GM12878 (cell line): ENCODE measurements at regions not wholly inside any gene's neighbourhood (a gene's known extent, or its start where the extent isn't known, plus 50 kb on each side); places are given as distances from the start of the nearest gene placed in this dataset.

Experiments
- ATAC-seq: fragments of 200-7000 bp; cut with Tn5 transposase; 3 replicates; pipeline ENCODE4 v1.9.1; 2020; ENCODE audit warnings: mild to moderate bottlenecking, moderate library complexity
- BruUV-seq: library from RNA; stranded (reverse); fragments of 400-500 nt; replicated peaks from 2 replicates; lab custom pipeline; 2021; lab: Mats Ljungman, UMichigan
- CTCF ChIA-PET: fragments of 300-600 bp; sonication (Branson Sonifier 250); formaldehyde crosslinking; extraction: SDS; loops from one replicate; lab custom pipeline; 2021; ENCODE audit warnings: inconsistent platforms; lab: Yijun Ruan, JAX
- POLR2A ChIA-PET: fragments of 350-600 bp; formaldehyde crosslinking; extraction: SDS; loops from one replicate; lab custom pipeline; 2021; ENCODE audit warnings: inconsistent platforms; lab: Charles Lee
- RAD21 ChIA-PET: fragments of 300-600 bp; sonication (Branson Sonifier 250); formaldehyde crosslinking; loops from one replicate; lab custom pipeline; 2023; ENCODE audit warnings: antibody characterized with exemption; ENCODE audit not compliant: unreplicated experiment; lab: Charles Lee
- SMC1A ChIA-PET: fragments of 300-600 bp; sonication (Branson Sonifier 250); formaldehyde crosslinking; loops from one replicate; lab custom pipeline; 2023; ENCODE audit not compliant: unreplicated experiment, uncharacterized antibody; lab: Charles Lee
- DNase-seq: peaks from one replicate; pipeline ENCODE4 v3.0.0-alpha.2; 2011; ENCODE audit warnings: low read depth, low spot score
- FAIRE-seq: peaks from 3 replicates; lab custom pipeline; 2011; peaks lifted over from hg19 to GRCh38; lab: Jason Lieb, UNC
- H2AFZ ChIP-seq: 2 replicates; pipeline ENCODE4 v1.6.0; 2011; ENCODE audit warnings: low read depth, low read length, control low read depth; ENCODE audit not compliant: control insufficient read depth
- H3K27ac ChIP-seq: 2 replicates; pipeline ENCODE4 v1.5.1; 2011; ENCODE audit warnings: control low read depth; ENCODE audit not compliant: control insufficient read depth, insufficient read depth
- H3K27me3 ChIP-seq, 2 experiments: replicated peaks in 1 of 2; 2 replicates each; pipeline versions ENCODE4 v1.6.0 to v1.6.1; 2011; ENCODE audit warnings: low read length in 1 of 2; ENCODE audit not compliant: control insufficient read depth in 2 of 2, insufficient read depth in 2 of 2
- H3K36me3 ChIP-seq, 2 experiments: 2 replicates each; pipeline ENCODE4 v1.5.1; 2011; ENCODE audit warnings: low read length in 1 of 2; ENCODE audit not compliant: control insufficient read depth in 2 of 2, insufficient read depth in 2 of 2
- H3K4me1 ChIP-seq: 2 replicates; pipeline ENCODE4 v1.6.1; 2011; ENCODE audit warnings: mild to moderate bottlenecking, low read length, moderate library complexity, mixed read lengths; ENCODE audit not compliant: control insufficient read depth, insufficient read depth
- H3K4me2 ChIP-seq: 2 replicates; pipeline ENCODE4 v1.6.0; 2011; ENCODE audit warnings: control low read depth; ENCODE audit not compliant: control insufficient read depth, insufficient read depth
- H3K4me3 ChIP-seq: fragments of 200-600 bp; sonication (generic); 2 replicates; pipeline ENCODE4 v1.5.1; 2016
- H3K79me2 ChIP-seq: 2 replicates; pipeline ENCODE4 v1.6.0; 2011; ENCODE audit warnings: low read length; ENCODE audit not compliant: control insufficient read depth, insufficient read depth
- H3K9ac ChIP-seq: 2 replicates; pipeline ENCODE4 v1.8.0; 2011; ENCODE audit warnings: low read length, control low read depth, mixed read lengths; ENCODE audit not compliant: control insufficient read depth, insufficient read depth
- H3K9me3 ChIP-seq: replicated peaks from 3 replicates; pipeline ENCODE4 v1.5.1; 2011; ENCODE audit warnings: mild to moderate bottlenecking, low read length; ENCODE audit not compliant: control insufficient read depth, insufficient read depth
- H4K20me1 ChIP-seq: 2 replicates; pipeline ENCODE4 v1.6.0; 2011; ENCODE audit not compliant: control insufficient read depth, insufficient read depth
- BACH1 ChIP-seq: fragments of 450-650 bp; IDR thresholded peaks from 2 replicates; pipeline ENCODE4 v1.6.1; 2017; ENCODE audit warnings: mild to moderate bottlenecking, borderline replicate concordance
- EGR1 ChIP-seq, 2 experiments: IDR thresholded peaks; 1 replicate in 1 of 2; 2 replicates in 1 of 2; pipeline ENCODE4 v1.6.1; 2011 to 2012; ENCODE audit warnings: low read depth in 2 of 2, low read length in 2 of 2, borderline replicate concordance in 1 of 2, mild to moderate bottlenecking in 1 of 2, moderate library complexity in 1 of 2
- FOXM1 ChIP-seq: IDR thresholded peaks from 2 replicates; pipeline ENCODE4 v1.6.1; 2012; ENCODE audit warnings: low read depth, mild to moderate bottlenecking, inconsistent platforms, low read length, moderate library complexity
- HCFC1 ChIP-seq: fragments of 150-350 bp; IDR thresholded peaks from 2 replicates; pipeline ENCODE4 v1.6.1; 2014; ENCODE audit warnings: low read length
- MEF2B ChIP-seq: fragments of 450-650 bp; IDR thresholded peaks from 2 replicates; pipeline ENCODE4 v1.6.1; 2018; ENCODE audit warnings: mild to moderate bottlenecking, moderate library complexity; ENCODE audit not compliant: partially characterized antibody, poor library complexity, severe bottlenecking
- MTA2 ChIP-seq: fragments of 450-650 bp; IDR thresholded peaks from 2 replicates; pipeline ENCODE4 v1.6.1; 2016; ENCODE audit warnings: low read depth, mild to moderate bottlenecking, moderate library complexity
- PML ChIP-seq: IDR thresholded peaks from 2 replicates; pipeline ENCODE4 v1.6.1; 2012; ENCODE audit warnings: low read length, inconsistent platforms
- POU2F2 ChIP-seq: IDR thresholded peaks from 3 replicates; pipeline ENCODE4 v1.6.1; 2011; ENCODE audit warnings: low read depth, mild to moderate bottlenecking, low read length, borderline replicate concordance
- RCOR1 ChIP-seq: conservative IDR thresholded peaks from 2 replicates; pipeline ENCODE4 v1.6.1; 2012; ENCODE audit warnings: low read depth, low read length, improper control_type of control experiment
- RUNX3 ChIP-seq: IDR thresholded peaks from 2 replicates; pipeline ENCODE4 v1.6.1; 2012; ENCODE audit warnings: low read length, inconsistent platforms
- SMARCA5 ChIP-seq: fragments of 450-650 bp; IDR thresholded peaks from 2 replicates; pipeline ENCODE4 v1.6.1; 2017; ENCODE audit warnings: mild to moderate bottlenecking
- SREBF2 ChIP-seq: IDR thresholded peaks from 2 replicates; pipeline ENCODE4 v1.6.1; 2012; ENCODE audit warnings: mild to moderate bottlenecking, low read length
- TCF3 ChIP-seq: IDR thresholded peaks from 2 replicates; pipeline ENCODE4 v1.6.1; 2012; ENCODE audit warnings: low read depth, mild to moderate bottlenecking, low read length, borderline replicate concordance; ENCODE audit not compliant: insufficient read depth
- ZBED1 ChIP-seq: IDR thresholded peaks from 2 replicates; pipeline ENCODE4 v1.6.1; 2016; ENCODE audit warnings: borderline replicate concordance
- ZNF622 ChIP-seq: fragments of 450-650 bp; IDR thresholded peaks from 2 replicates; pipeline ENCODE4 v1.6.1; 2017; ENCODE audit warnings: mild to moderate bottlenecking, inconsistent platforms
- WGBS: methylation state at CpG from one replicate; pipeline ENCODE4 v1.1.6; 2016; ENCODE audit warnings: low lambda C conversion rate; ENCODE audit not compliant: insufficient replicate concordance, insufficient coverage; ENCODE audit errors: missing lambda C conversion rate; 5-methylcytosine and 5-hydroxymethylcytosine counted together
- in situ Hi-C: fragments of 300-500 bp; cut with MboI; formaldehyde crosslinking; loops from 9 replicates; pipeline ENCODE4 v1.14.3; 2018; ENCODE audit warnings: mixed read lengths
- intact Hi-C: fragments of 100-400 bp; cut with micrococcal nuclease; formaldehyde crosslinking; loops from one replicate; pipeline ENCODE4 v1.14.2; 2022; ENCODE audit not compliant: unreplicated experiment
- TF ChIP-seq, protein P1 (sequence below): fragments of 450-650 bp; IDR thresholded peaks from 2 replicates; pipeline ENCODE4 v1.6.1; 2016; ENCODE audit warnings: mild to moderate bottlenecking
- TF ChIP-seq, protein P2 (sequence below): IDR thresholded peaks from 2 replicates; pipeline ENCODE4 v1.6.1; 2012; ENCODE audit warnings: low read depth, low read length, improper control_type of control experiment
- TF ChIP-seq, protein P3 (sequence below): IDR thresholded peaks from 2 replicates; pipeline ENCODE4 v1.6.1; 2011; ENCODE audit warnings: mild to moderate bottlenecking, low read depth, low read length, moderate library complexity; ENCODE audit not compliant: insufficient replicate concordance

DNA sequence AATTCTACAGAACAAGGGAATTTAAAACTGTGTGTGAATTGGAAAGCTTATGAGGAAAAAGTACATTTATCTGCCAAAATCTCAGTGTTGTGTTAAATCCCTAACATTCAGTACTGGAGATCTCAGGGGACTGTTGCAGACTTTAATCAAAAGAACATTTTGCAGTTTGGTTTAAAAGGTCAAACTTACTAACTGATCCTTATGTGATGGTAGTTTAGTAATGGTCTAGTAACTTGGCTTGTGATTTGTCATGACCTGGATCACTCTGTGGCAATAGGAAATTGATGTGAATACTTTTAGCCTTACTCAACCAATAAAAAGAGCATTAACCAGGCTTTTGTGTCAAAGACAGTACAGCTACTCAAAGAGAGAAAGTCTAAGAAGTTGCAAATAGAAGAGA, 862.1 kb upstream of the MIR17HG start:
- no peak overlapping the region for H2AFZ ChIP-seq
- in situ Hi-C loops, result no loop called here
- ChIA-PET POLR2A (no interaction called here), SMC1A (no interaction called here), RAD21 (no interaction called here), CTCF (interaction anchor here (1.6 kb wide), 1 partner anchor 127 kb away, joined by 3 read pairs; no protein-coding TSS in a partner anchor)
- ATAC-seq, result no peak
- no peaks in the 10 kb centered on the region for H3K27me3 ChIP-seq
- H3K4me2 ChIP-seq, result no peak overlapping the region
- H3K36me3 ChIP-seq, result no peaks in the 10 kb centered on the region
- no peak for DNase-seq
- no peaks in the 10 kb centered on the region for H4K20me1 ChIP-seq
- TF ChIP-seq TCF3 (no peak), POU2F2 (no peak), BACH1 (no peak), RUNX3 (no peak), SREBF2 (no peak)
- TF ChIP-seq, protein P1, sequence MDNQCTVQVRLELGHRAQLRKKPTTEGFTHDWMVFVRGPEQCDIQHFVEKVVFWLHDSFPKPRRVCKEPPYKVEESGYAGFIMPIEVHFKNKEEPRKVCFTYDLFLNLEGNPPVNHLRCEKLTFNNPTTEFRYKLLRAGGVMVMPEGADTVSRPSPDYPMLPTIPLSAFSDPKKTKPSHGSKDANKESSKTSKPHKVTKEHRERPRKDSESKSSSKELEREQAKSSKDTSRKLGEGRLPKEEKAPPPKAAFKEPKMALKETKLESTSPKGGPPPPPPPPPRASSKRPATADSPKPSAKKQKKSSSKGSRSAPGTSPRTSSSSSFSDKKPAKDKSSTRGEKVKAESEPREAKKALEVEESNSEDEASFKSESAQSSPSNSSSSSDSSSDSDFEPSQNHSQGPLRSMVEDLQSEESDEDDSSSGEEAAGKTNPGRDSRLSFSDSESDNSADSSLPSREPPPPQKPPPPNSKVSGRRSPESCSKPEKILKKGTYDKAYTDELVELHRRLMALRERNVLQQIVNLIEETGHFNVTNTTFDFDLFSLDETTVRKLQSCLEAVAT, result no peak
- H3K79me2 ChIP-seq, result no peaks in the 10 kb centered on the region
- no peaks in the 10 kb centered on the region for H3K4me1 ChIP-seq
- no peak overlapping the region for H3K4me3 ChIP-seq
- intact Hi-C loops, result no loop called here
- H3K9me3 ChIP-seq, result no peaks in the 10 kb centered on the region
- H3K27ac ChIP-seq, result no peak overlapping the region
- no peak overlapping the region for H3K9ac ChIP-seq
- no TSS peak for BruUV-seq
- FAIRE-seq, result no peak

DNA sequence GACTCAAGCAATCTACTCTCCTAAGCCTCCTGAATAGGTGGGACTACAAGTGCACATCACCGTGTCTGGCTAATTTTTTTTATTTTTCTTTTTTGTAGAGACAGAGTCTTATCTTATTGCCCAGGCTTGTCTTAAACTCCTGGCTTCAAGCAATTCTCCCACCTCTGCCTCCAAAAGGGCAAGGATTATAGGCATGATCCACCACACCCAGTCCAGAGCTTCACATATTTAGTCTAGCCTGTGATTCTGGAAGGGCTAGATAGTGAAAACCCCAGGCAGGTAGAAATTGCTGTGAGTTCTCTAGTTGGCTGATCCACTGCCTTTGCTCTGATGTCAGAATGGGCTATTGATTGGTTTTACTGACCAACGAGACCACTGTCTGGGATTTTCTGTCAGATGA, 854.6 kb upstream of the MIR17HG start:
- no peak overlapping the region for H2AFZ ChIP-seq
- ATAC-seq, result no peak
- SMC1A ChIA-PET, result no interaction called here
- H3K4me2 ChIP-seq, result no peak overlapping the region
- no peaks in the 10 kb centered on the region for H3K27me3 ChIP-seq
- CTCF ChIA-PET, result no interaction called here
- no peaks in the 10 kb centered on the region for H3K4me1 ChIP-seq
- H3K4me3 ChIP-seq, result no peak overlapping the region
- RAD21 ChIA-PET, result no interaction called here
- no peaks in the 10 kb centered on the region for H4K20me1 ChIP-seq
- POLR2A ChIA-PET, result no interaction called here
- intact Hi-C loops, result no loop called here
- no TSS peak for BruUV-seq
- no peak overlapping the region for H3K9ac ChIP-seq
- in situ Hi-C loops, result no loop called here
- no peaks in the 10 kb centered on the region for H3K9me3 ChIP-seq
- no peaks in the 10 kb centered on the region for H3K36me3 ChIP-seq
- no peak for FAIRE-seq
- H3K27ac ChIP-seq, result no peak overlapping the region
- H3K79me2 ChIP-seq, result no peaks in the 10 kb centered on the region
- DNase-seq, result no peak
- 10% methylated on average over 2 of the region's 2 CpGs for WGBS
- TF ChIP-seq, protein P2, sequence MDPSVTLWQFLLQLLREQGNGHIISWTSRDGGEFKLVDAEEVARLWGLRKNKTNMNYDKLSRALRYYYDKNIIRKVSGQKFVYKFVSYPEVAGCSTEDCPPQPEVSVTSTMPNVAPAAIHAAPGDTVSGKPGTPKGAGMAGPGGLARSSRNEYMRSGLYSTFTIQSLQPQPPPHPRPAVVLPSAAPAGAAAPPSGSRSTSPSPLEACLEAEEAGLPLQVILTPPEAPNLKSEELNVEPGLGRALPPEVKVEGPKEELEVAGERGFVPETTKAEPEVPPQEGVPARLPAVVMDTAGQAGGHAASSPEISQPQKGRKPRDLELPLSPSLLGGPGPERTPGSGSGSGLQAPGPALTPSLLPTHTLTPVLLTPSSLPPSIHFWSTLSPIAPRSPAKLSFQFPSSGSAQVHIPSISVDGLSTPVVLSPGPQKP, result no peak
- TF ChIP-seq RCOR1, result no peak
- TF ChIP-seq ZNF622, result no peak
- no peak for TF ChIP-seq HCFC1
- no peak for TF ChIP-seq MEF2B
- no peak for TF ChIP-seq BACH1
- no peak for TF ChIP-seq PML
- TF ChIP-seq, protein P3, sequence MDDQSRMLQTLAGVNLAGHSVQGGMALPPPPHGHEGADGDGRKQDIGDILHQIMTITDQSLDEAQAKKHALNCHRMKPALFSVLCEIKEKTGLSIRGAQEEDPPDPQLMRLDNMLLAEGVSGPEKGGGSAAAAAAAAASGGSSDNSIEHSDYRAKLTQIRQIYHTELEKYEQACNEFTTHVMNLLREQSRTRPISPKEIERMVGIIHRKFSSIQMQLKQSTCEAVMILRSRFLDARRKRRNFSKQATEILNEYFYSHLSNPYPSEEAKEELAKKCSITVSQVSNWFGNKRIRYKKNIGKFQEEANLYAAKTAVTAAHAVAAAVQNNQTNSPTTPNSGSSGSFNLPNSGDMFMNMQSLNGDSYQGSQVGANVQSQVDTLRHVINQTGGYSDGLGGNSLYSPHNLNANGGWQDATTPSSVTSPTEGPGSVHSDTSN, result no peak
- no peak for TF ChIP-seq SMARCA5
- TF ChIP-seq EGR1 (IDR thresholded peaks at IDR 0.05; ENCODE audit: borderline replicate concordance in 1 of 2, low read depth in 2 of 2, low read length in 2 of 2), result no peak
- no peak for TF ChIP-seq ZBED1
- TF ChIP-seq MTA2, result no peak
- TF ChIP-seq FOXM1, result no peak
